ENCODE measurements at regions not wholly inside any gene's neighbourhood (a gene's known extent, or its start where the extent isn't known, plus 50 kb on each side); places are given as distances from the start of the nearest gene placed in this dataset.

- ATAC-seq (ENCODE audit: insufficient number of reproducible peaks, low FRiP score, low read depth) (no peak), DNase-seq (ENCODE audit: low spot score) (no peak)
- Histone ChIP-seq H3K27me3 (replicated peaks; ENCODE audit: insufficient read depth) (no peaks in the 10 kb centered on the region), H3K4me3 (no peak overlapping the region), H3K9me3 (no peaks in the 10 kb centered on the region), H3K36me3 (no peaks in the 10 kb centered on the region), H3K4me1 (ENCODE audit: control insufficient read depth in 1 of 2, low read depth in 2 of 2) (no peaks in the 10 kb centered on the region), H3K27ac (no peak overlapping the region)
- TF ChIP-seq CTCF (IDR thresholded peaks at IDR 0.05) = no peak
These were observed 1132.4 kb upstream of the B3GALT2 start for GRCh38 chr1:194318790-194319280.

- H3K27ac ChIP-seq = no peak overlapping the region
- ATAC-seq (ENCODE audit: insufficient number of reproducible peaks, low FRiP score, low read depth) = no peak
- no peaks in the 10 kb centered on the region for H3K27me3 ChIP-seq (replicated peaks; ENCODE audit: insufficient read depth)
- no peaks in the 10 kb centered on the region for H3K9me3 ChIP-seq
- H3K4me3 ChIP-seq = no peak overlapping the region
- no peaks in the 10 kb centered on the region for H3K36me3 ChIP-seq
- no peaks in the 10 kb centered on the region for H3K4me1 ChIP-seq (ENCODE audit: control insufficient read depth in 1 of 2, low read depth in 2 of 2)
- TF ChIP-seq CTCF (IDR thresholded peaks at IDR 0.05) = no peak
- DNase-seq (ENCODE audit: low spot score) = no peak
These were observed 1123.3 kb upstream of the B3GALT2 start for GRCh38 chr1:194309697-194310096.

- TF ChIP-seq CTCF (IDR thresholded peaks at IDR 0.05) = no peak
- H3K27ac ChIP-seq = no peak overlapping the region
- no peak for ATAC-seq (ENCODE audit: insufficient number of reproducible peaks, low FRiP score, low read depth)
These were observed 1122.9 kb upstream of the B3GALT2 start for GRCh38 chr1:194309269-194309668.

GRCh38 chr1:194300776-194301175 is 1114.4 kb upstream of the B3GALT2 start:
- H3K36me3 ChIP-seq = no peaks in the 10 kb centered on the region
- no peak overlapping the region for H3K4me3 ChIP-seq
- no peak for TF ChIP-seq CTCF (IDR thresholded peaks at IDR 0.05)
- DNase-seq (ENCODE audit: low spot score) (no peak), ATAC-seq (ENCODE audit: insufficient number of reproducible peaks, low FRiP score, low read depth) (no peak)
- H3K4me1 ChIP-seq (ENCODE audit: control insufficient read depth in 1 of 2, low read depth in 2 of 2) = no peaks in the 10 kb centered on the region
- H3K27ac ChIP-seq = no peak overlapping the region
- H3K9me3 ChIP-seq = no peaks in the 10 kb centered on the region
- H3K27me3 ChIP-seq (replicated peaks; ENCODE audit: insufficient read depth) = no peaks in the 10 kb centered on the region

More at GRCh38 chr1:194309269-194309668, 1122.9 kb upstream of the B3GALT2 start:
- H3K4me1 ChIP-seq (ENCODE audit: control insufficient read depth in 1 of 2, low read depth in 2 of 2) = no peaks in the 10 kb centered on the region
- no peak overlapping the region for H3K4me3 ChIP-seq
- no peaks in the 10 kb centered on the region for H3K9me3 ChIP-seq
- DNase-seq (ENCODE audit: low spot score) = no peak
- H3K27me3 ChIP-seq (replicated peaks; ENCODE audit: insufficient read depth) = no peaks in the 10 kb centered on the region
- H3K36me3 ChIP-seq = no peaks in the 10 kb centered on the region

- ATAC-seq (ENCODE audit: insufficient number of reproducible peaks, low FRiP score, low read depth) (no peak), DNase-seq (ENCODE audit: low spot score) (no peak)
- TF ChIP-seq CTCF (IDR thresholded peaks at IDR 0.05) = no peak
These were observed 1113.9 kb upstream of the B3GALT2 start for GRCh38 chr1:194300340-194300739.

More at GRCh38 chr1:194300340-194300739, 1113.9 kb upstream of the B3GALT2 start:
- H3K27ac ChIP-seq = no peak overlapping the region
- no peak overlapping the region for H3K4me3 ChIP-seq
- no peaks in the 10 kb centered on the region for H3K27me3 ChIP-seq (replicated peaks; ENCODE audit: insufficient read depth)
- H3K36me3 ChIP-seq = no peaks in the 10 kb centered on the region
- no peaks in the 10 kb centered on the region for H3K9me3 ChIP-seq
- H3K4me1 ChIP-seq (ENCODE audit: control insufficient read depth in 1 of 2, low read depth in 2 of 2) = no peaks in the 10 kb centered on the region
